ENCODE measurements at regions not wholly inside any gene's neighbourhood (a gene's known extent, or its start where the extent isn't known, plus 50 kb on each side); places are given as distances from the start of the nearest gene placed in this dataset.
"Not testable (repeated sequence)": the region's sequence is repeated elsewhere in the genome, so short reads cannot be mapped to it uniquely, and the experiment has no call there.

- POLR2A ChIA-PET; H3K4me2 ChIP-seq (ENCODE audit: low read length); H3K9me3 ChIP-seq (ENCODE audit: control insufficient read depth in 1 of 2, insufficient read depth in 1 of 2, low read depth in 1 of 2, low read length in 2 of 2); DNase-seq (ENCODE audit: low read depth, low spot score); H3K27ac ChIP-seq (ENCODE audit: low read depth, low read length); H3K4me1 ChIP-seq (ENCODE audit: control insufficient read depth in 1 of 2, insufficient read depth in 2 of 2, low read length in 2 of 2); ATAC-seq; H3K9ac ChIP-seq (ENCODE audit: low read length); H3K9me2 ChIP-seq (ENCODE audit: insufficient read depth); intact Hi-C loops (cut with micrococcal nuclease); CTCF ChIA-PET; BruUV-seq (replicated peaks); RAD21 ChIA-PET (ENCODE audit: low non-redundant PET in 1 of 2, low total read pairs in 2 of 2, uncharacterized antibody in 2 of 2, unreplicated experiment in 2 of 2); H3K4me3 ChIP-seq (replicated peaks in 1 of 2; ENCODE audit: low read depth in 1 of 2, low read length in 2 of 2); H3K79me2 ChIP-seq (ENCODE audit: insufficient read depth, low read length); H2AFZ ChIP-seq (ENCODE audit: low read depth, low read length, poor library complexity, severe bottlenecking); H4K20me1 ChIP-seq (ENCODE audit: insufficient read depth); H3K36me3 ChIP-seq (ENCODE audit: control insufficient read depth in 1 of 2, insufficient read depth in 2 of 2, low read length in 2 of 2); H3K27me3 ChIP-seq (ENCODE audit: insufficient read depth, low read length): not testable (repeated sequence)
Measured at GRCh38 chrY:3206733-3207132, 271.6 kb downstream of the ZFY start.

GRCh38 chrY:3213183-3213582 is 278.0 kb downstream of the ZFY start:
- CTCF ChIA-PET; POLR2A ChIA-PET; H3K9ac ChIP-seq (ENCODE audit: low read length); DNase-seq (ENCODE audit: low read depth, low spot score); H3K27me3 ChIP-seq (ENCODE audit: insufficient read depth, low read length); H3K9me3 ChIP-seq (ENCODE audit: control insufficient read depth in 1 of 2, insufficient read depth in 1 of 2, low read depth in 1 of 2, low read length in 2 of 2); H2AFZ ChIP-seq (ENCODE audit: low read depth, low read length, poor library complexity, severe bottlenecking); H3K4me2 ChIP-seq (ENCODE audit: low read length); intact Hi-C loops (cut with micrococcal nuclease); ATAC-seq; BruUV-seq (replicated peaks); H3K9me2 ChIP-seq (ENCODE audit: insufficient read depth); H3K4me1 ChIP-seq (ENCODE audit: control insufficient read depth in 1 of 2, insufficient read depth in 2 of 2, low read length in 2 of 2); H3K36me3 ChIP-seq (ENCODE audit: control insufficient read depth in 1 of 2, insufficient read depth in 2 of 2, low read length in 2 of 2); H4K20me1 ChIP-seq (ENCODE audit: insufficient read depth); RAD21 ChIA-PET (ENCODE audit: low non-redundant PET in 1 of 2, low total read pairs in 2 of 2, uncharacterized antibody in 2 of 2, unreplicated experiment in 2 of 2); H3K27ac ChIP-seq (ENCODE audit: low read depth, low read length); H3K4me3 ChIP-seq (replicated peaks in 1 of 2; ENCODE audit: low read depth in 1 of 2, low read length in 2 of 2); H3K79me2 ChIP-seq (ENCODE audit: insufficient read depth, low read length): not testable (repeated sequence)

GRCh38 chrY:3218134-3218533 is 283.0 kb downstream of the ZFY start:
- H2AFZ ChIP-seq (ENCODE audit: low read depth, low read length, poor library complexity, severe bottlenecking); POLR2A ChIA-PET; intact Hi-C loops (cut with micrococcal nuclease); H3K4me2 ChIP-seq (ENCODE audit: low read length); H3K9ac ChIP-seq (ENCODE audit: low read length); DNase-seq (ENCODE audit: low read depth, low spot score); H3K9me2 ChIP-seq (ENCODE audit: insufficient read depth); H3K4me1 ChIP-seq (ENCODE audit: control insufficient read depth in 1 of 2, insufficient read depth in 2 of 2, low read length in 2 of 2); H3K27me3 ChIP-seq (ENCODE audit: insufficient read depth, low read length); H4K20me1 ChIP-seq (ENCODE audit: insufficient read depth); BruUV-seq (replicated peaks); RAD21 ChIA-PET (ENCODE audit: low non-redundant PET in 1 of 2, low total read pairs in 2 of 2, uncharacterized antibody in 2 of 2, unreplicated experiment in 2 of 2); ATAC-seq; H3K4me3 ChIP-seq (replicated peaks in 1 of 2; ENCODE audit: low read depth in 1 of 2, low read length in 2 of 2); H3K27ac ChIP-seq (ENCODE audit: low read depth, low read length); H3K79me2 ChIP-seq (ENCODE audit: insufficient read depth, low read length); CTCF ChIA-PET; H3K36me3 ChIP-seq (ENCODE audit: control insufficient read depth in 1 of 2, insufficient read depth in 2 of 2, low read length in 2 of 2); H3K9me3 ChIP-seq (ENCODE audit: control insufficient read depth in 1 of 2, insufficient read depth in 1 of 2, low read depth in 1 of 2, low read length in 2 of 2): not testable (repeated sequence)

GRCh38 chrY:3218559-3218958 is 283.4 kb downstream of the ZFY start:
- H4K20me1 ChIP-seq (ENCODE audit: insufficient read depth); H3K27me3 ChIP-seq (ENCODE audit: insufficient read depth, low read length); H3K4me2 ChIP-seq (ENCODE audit: low read length); DNase-seq (ENCODE audit: low read depth, low spot score); H3K9ac ChIP-seq (ENCODE audit: low read length); H3K4me3 ChIP-seq (replicated peaks in 1 of 2; ENCODE audit: low read depth in 1 of 2, low read length in 2 of 2); H3K4me1 ChIP-seq (ENCODE audit: control insufficient read depth in 1 of 2, insufficient read depth in 2 of 2, low read length in 2 of 2); POLR2A ChIA-PET; ATAC-seq; H3K36me3 ChIP-seq (ENCODE audit: control insufficient read depth in 1 of 2, insufficient read depth in 2 of 2, low read length in 2 of 2); H3K79me2 ChIP-seq (ENCODE audit: insufficient read depth, low read length); CTCF ChIA-PET; intact Hi-C loops (cut with micrococcal nuclease); H2AFZ ChIP-seq (ENCODE audit: low read depth, low read length, poor library complexity, severe bottlenecking); H3K9me3 ChIP-seq (ENCODE audit: control insufficient read depth in 1 of 2, insufficient read depth in 1 of 2, low read depth in 1 of 2, low read length in 2 of 2); RAD21 ChIA-PET (ENCODE audit: low non-redundant PET in 1 of 2, low total read pairs in 2 of 2, uncharacterized antibody in 2 of 2, unreplicated experiment in 2 of 2); H3K9me2 ChIP-seq (ENCODE audit: insufficient read depth); H3K27ac ChIP-seq (ENCODE audit: low read depth, low read length); BruUV-seq (replicated peaks): not testable (repeated sequence)

GRCh38 chrY:3262911-3263310 is 316.0 kb upstream of the TGIF2LY start:
- intact Hi-C loops (cut with micrococcal nuclease); RAD21 ChIA-PET (ENCODE audit: low non-redundant PET in 1 of 2, low total read pairs in 2 of 2, uncharacterized antibody in 2 of 2, unreplicated experiment in 2 of 2); H3K9me2 ChIP-seq (ENCODE audit: insufficient read depth); H3K9ac ChIP-seq (ENCODE audit: low read length); H3K4me2 ChIP-seq (ENCODE audit: low read length); H3K27me3 ChIP-seq (ENCODE audit: insufficient read depth, low read length); POLR2A ChIA-PET; H2AFZ ChIP-seq (ENCODE audit: low read depth, low read length, poor library complexity, severe bottlenecking); H3K9me3 ChIP-seq (ENCODE audit: control insufficient read depth in 1 of 2, insufficient read depth in 1 of 2, low read depth in 1 of 2, low read length in 2 of 2); H3K27ac ChIP-seq (ENCODE audit: low read depth, low read length); H4K20me1 ChIP-seq (ENCODE audit: insufficient read depth); H3K79me2 ChIP-seq (ENCODE audit: insufficient read depth, low read length); CTCF ChIA-PET; BruUV-seq (replicated peaks); DNase-seq (ENCODE audit: low read depth, low spot score); H3K4me3 ChIP-seq (replicated peaks in 1 of 2; ENCODE audit: low read depth in 1 of 2, low read length in 2 of 2); H3K4me1 ChIP-seq (ENCODE audit: control insufficient read depth in 1 of 2, insufficient read depth in 2 of 2, low read length in 2 of 2); H3K36me3 ChIP-seq (ENCODE audit: control insufficient read depth in 1 of 2, insufficient read depth in 2 of 2, low read length in 2 of 2); ATAC-seq: not testable (repeated sequence)
